ENCODE measurements at regions not wholly inside any gene's neighbourhood (a gene's known extent, or its start where the extent isn't known, plus 50 kb on each side); places are given as distances from the start of the nearest gene placed in this dataset.

- Histone ChIP-seq H3K27me3 (ENCODE audit: control insufficient read depth in 4 of 4, insufficient read depth in 4 of 4, low read length in 3 of 4) (peaks cover 0 to 3% (median 0%) of the 10 kb centered on the region in 4 donors), H3K36me3 (ENCODE audit: control insufficient read depth in 4 of 4, insufficient read depth in 3 of 4, low read depth in 1 of 4, low read length in 3 of 4) (no peaks in the 10 kb centered on the region), H3K9me3 (ENCODE audit: control insufficient read depth in 4 of 4, low read length in 3 of 4) (no peaks in the 10 kb centered on the region), H3K27ac (ENCODE audit: low read depth in 1 of 2, low read length in 2 of 2) (no peak overlapping the region), H3K4me3 (ENCODE audit: low read depth in 1 of 3, low read length in 3 of 3) (no peak overlapping the region), H3K9ac (ENCODE audit: low read depth in 1 of 2, low read length in 2 of 2) (no peak overlapping the region), H3K4me1 (ENCODE audit: control insufficient read depth in 4 of 4, insufficient read depth in 4 of 4, low read length in 3 of 4) (no peaks in the 10 kb centered on the region)
- no peak for TF ChIP-seq JUND (IDR thresholded peaks at IDR 0.05)
- TF ChIP-seq RAD21 (IDR thresholded peaks at IDR 0.05) = no peak
- 59% methylated on average over 1 of the region's 1 CpG for WGBS
- DNase-seq (ENCODE audit: low spot score) = no peak
Measured at GRCh38 chr6:71733970-71734899, 152.1 kb upstream of the RIMS1 start.

- H3K27me3 ChIP-seq (ENCODE audit: control insufficient read depth in 4 of 4, insufficient read depth in 4 of 4, low read length in 3 of 4) = peaks cover 0 to 3% (median 0%) of the 10 kb centered on the region in 4 donors
- 70% methylated on average over 1 of the region's 1 CpG for WGBS
- no peaks in the 10 kb centered on the region for H3K9me3 ChIP-seq (ENCODE audit: control insufficient read depth in 4 of 4, low read length in 3 of 4)
- H3K36me3 ChIP-seq (ENCODE audit: control insufficient read depth in 4 of 4, insufficient read depth in 3 of 4, low read depth in 1 of 4, low read length in 3 of 4) = no peaks in the 10 kb centered on the region
- no peak overlapping the region for H3K9ac ChIP-seq (ENCODE audit: low read depth in 1 of 2, low read length in 2 of 2)
- TF ChIP-seq FOXA1 (IDR thresholded peaks at IDR 0.05) = no peak
- TF ChIP-seq FOXA2 (IDR thresholded peaks at IDR 0.05) = no peak
- no peak for TF ChIP-seq YY1 (IDR thresholded peaks at IDR 0.05)
- no peak for TF ChIP-seq EGR1 (IDR thresholded peaks at IDR 0.05; ENCODE audit: low read depth in 2 of 2)
- no peak for TF ChIP-seq RXRA (IDR thresholded peaks at IDR 0.05)
- TF ChIP-seq RAD21 (IDR thresholded peaks at IDR 0.05) = no peak
- TF ChIP-seq SP1 (IDR thresholded peaks at IDR 0.05) = no peak
- no peak for TF ChIP-seq HNF4G (IDR thresholded peaks at IDR 0.05)
- TF ChIP-seq, protein P1, sequence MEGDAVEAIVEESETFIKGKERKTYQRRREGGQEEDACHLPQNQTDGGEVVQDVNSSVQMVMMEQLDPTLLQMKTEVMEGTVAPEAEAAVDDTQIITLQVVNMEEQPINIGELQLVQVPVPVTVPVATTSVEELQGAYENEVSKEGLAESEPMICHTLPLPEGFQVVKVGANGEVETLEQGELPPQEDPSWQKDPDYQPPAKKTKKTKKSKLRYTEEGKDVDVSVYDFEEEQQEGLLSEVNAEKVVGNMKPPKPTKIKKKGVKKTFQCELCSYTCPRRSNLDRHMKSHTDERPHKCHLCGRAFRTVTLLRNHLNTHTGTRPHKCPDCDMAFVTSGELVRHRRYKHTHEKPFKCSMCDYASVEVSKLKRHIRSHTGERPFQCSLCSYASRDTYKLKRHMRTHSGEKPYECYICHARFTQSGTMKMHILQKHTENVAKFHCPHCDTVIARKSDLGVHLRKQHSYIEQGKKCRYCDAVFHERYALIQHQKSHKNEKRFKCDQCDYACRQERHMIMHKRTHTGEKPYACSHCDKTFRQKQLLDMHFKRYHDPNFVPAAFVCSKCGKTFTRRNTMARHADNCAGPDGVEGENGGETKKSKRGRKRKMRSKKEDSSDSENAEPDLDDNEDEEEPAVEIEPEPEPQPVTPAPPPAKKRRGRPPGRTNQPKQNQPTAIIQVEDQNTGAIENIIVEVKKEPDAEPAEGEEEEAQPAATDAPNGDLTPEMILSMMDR (IDR thresholded peaks at IDR 0.05; ENCODE audit: low read depth, low read length, missing input control) = no peak
- TF ChIP-seq TAF1 (conservative IDR thresholded peaks at IDR 0.05) = no peak
- TF ChIP-seq GABPA (IDR thresholded peaks at IDR 0.05 in 1 of 2, conservative IDR thresholded peaks at IDR 0.05 in 1 of 2) = no peak
- TF ChIP-seq REST (IDR thresholded peaks at IDR 0.05) = no peak
- TF ChIP-seq MAX (IDR thresholded peaks at IDR 0.05) = no peak
- no peak for TF ChIP-seq JUND (IDR thresholded peaks at IDR 0.05)
- no peak for TF ChIP-seq HNF4A (conservative IDR thresholded peaks at IDR 0.05)
- no peak overlapping the region for H3K27ac ChIP-seq (ENCODE audit: low read depth in 1 of 2, low read length in 2 of 2)
- no peak overlapping the region for H3K4me3 ChIP-seq (ENCODE audit: low read depth in 1 of 3, low read length in 3 of 3)
- DNase-seq (ENCODE audit: low spot score) = no peak
- no peaks in the 10 kb centered on the region for H3K4me1 ChIP-seq (ENCODE audit: control insufficient read depth in 4 of 4, insufficient read depth in 4 of 4, low read length in 3 of 4)
Measured at GRCh38 chr6:71737953-71738352, 148.4 kb upstream of the RIMS1 start.

Measured in liver (tissue), 8 donors.